PC-3 (cell line): ENCODE measurements at regions not wholly inside any gene's neighbourhood (a gene's known extent, or its start where the extent isn't known, plus 50 kb on each side); places are given as distances from the start of the nearest gene placed in this dataset.

Experiments used
- ATAC-seq: fragments of 200-7000 bp; cut with Tn5 transposase; 2 replicates; pipeline ENCODE4 v1.9.1; 2020; ENCODE audit warnings: mild to moderate bottlenecking, moderate library complexity
- BruUV-seq: library from RNA; stranded (reverse); fragments of 400-500 nt; replicated peaks from 2 replicates; lab custom pipeline; 2021; lab: Mats Ljungman, UMichigan
- CTCF ChIA-PET: fragments of 300-600 bp; sonication (Branson Sonifier 250); formaldehyde crosslinking; loops from one replicate; lab custom pipeline; 2022; ENCODE audit warnings: antibody characterized with exemption; lab: Charles Lee
- POLR2A ChIA-PET: fragments of 300-600 bp; sonication (Branson Sonifier 250); formaldehyde crosslinking; loops from one replicate; lab custom pipeline; 2022; ENCODE audit warnings: antibody characterized with exemption; ENCODE audit not compliant: unreplicated experiment; lab: Charles Lee
- DNase-seq: peaks from one replicate; pipeline ENCODE4 v3.0.0-alpha.2; 2015
- H2AFZ ChIP-seq: fragments of 300-600 bp; sonication (generic); 2 replicates; pipeline ENCODE4 v1.6.0; 2016; ENCODE audit warnings: antibody characterized with exemption, low read length
- H3F3A ChIP-seq: fragments of 300-600 bp; sonication (generic); one replicate; pipeline ENCODE4 v1.6.0; 2017; ENCODE audit warnings: antibody characterized with exemption, low read length, control low read depth, mild to moderate bottlenecking; ENCODE audit not compliant: unreplicated experiment
- H3K27ac ChIP-seq: fragments of 300-600 bp; sonication (generic); 2 replicates; pipeline ENCODE4 v1.5.1; 2016; ENCODE audit warnings: mild to moderate bottlenecking, low read length
- H3K27me3 ChIP-seq: fragments of 300-600 bp; sonication (generic); 2 replicates; pipeline ENCODE4 v1.6.1; 2016; ENCODE audit warnings: low read length, mixed read lengths
- H3K36me3 ChIP-seq: fragments of 300-600 bp; sonication (generic); 2 replicates; pipeline ENCODE4 v1.6.1; 2016; ENCODE audit warnings: low read depth, mixed run types, low read length, mixed read lengths
- H3K4me1 ChIP-seq: fragments of 300-600 bp; sonication (generic); 2 replicates; pipeline ENCODE4 v1.5.1; 2016; ENCODE audit warnings: low read length; ENCODE audit not compliant: insufficient read depth
- H3K4me2 ChIP-seq: fragments of 300-600 bp; sonication (generic); 2 replicates; pipeline ENCODE4 v1.6.0; 2016; ENCODE audit warnings: low read length
- H3K4me3 ChIP-seq: fragments of 300-600 bp; sonication (generic); 2 replicates; pipeline ENCODE4 v1.5.1; 2016; ENCODE audit warnings: mild to moderate bottlenecking, low read length, mixed read lengths
- H3K79me2 ChIP-seq: fragments of 300-600 bp; sonication (generic); 2 replicates; pipeline ENCODE4 v1.6.1; 2017; ENCODE audit warnings: low read length, mixed read lengths
- H3K9ac ChIP-seq: fragments of 300-600 bp; sonication (generic); 2 replicates; pipeline ENCODE4 v1.6.0; 2016; ENCODE audit warnings: mild to moderate bottlenecking, low read length
- H3K9me2 ChIP-seq: fragments of 300-600 bp; sonication (generic); replicated peaks from 2 replicates; pipeline ENCODE4 v1.6.1; 2016; ENCODE audit warnings: mixed run types, low read length, mixed read lengths
- H3K9me3 ChIP-seq: fragments of 300-600 bp; sonication (generic); 2 replicates; pipeline ENCODE4 v1.6.1; 2016; ENCODE audit warnings: low read length, mixed read lengths
- H4K20me1 ChIP-seq: fragments of 300-600 bp; sonication (generic); 2 replicates; pipeline ENCODE4 v1.6.1; 2016; ENCODE audit warnings: low read length, mixed read lengths
- EZH2 ChIP-seq: fragments of 300-600 bp; sonication (generic); IDR thresholded peaks from one replicate; pipeline ENCODE4 v1.6.1; 2017; ENCODE audit warnings: antibody characterized with exemption, mild to moderate bottlenecking, low read length; ENCODE audit not compliant: unreplicated experiment
- EZH2phosphoT487 ChIP-seq: fragments of 300-600 bp; sonication (generic); IDR thresholded peaks from 2 replicates; pipeline ENCODE4 v1.6.1; 2018; ENCODE audit warnings: mild to moderate bottlenecking, antibody characterized with exemption, low read length, borderline replicate concordance
- intact Hi-C: fragments of 100-400 bp; cut with micrococcal nuclease; formaldehyde crosslinking; loops from 2 replicates; pipeline ENCODE4 v1.9.0; 2023
- TF ChIP-seq, protein P1 (sequence below): fragments of 300-600 bp; sonication (generic); conservative IDR thresholded peaks from 2 replicates; pipeline ENCODE4 v1.5.1; 2017; ENCODE audit warnings: antibody characterized with exemption, low read depth, mild to moderate bottlenecking, low read length

DNA sequence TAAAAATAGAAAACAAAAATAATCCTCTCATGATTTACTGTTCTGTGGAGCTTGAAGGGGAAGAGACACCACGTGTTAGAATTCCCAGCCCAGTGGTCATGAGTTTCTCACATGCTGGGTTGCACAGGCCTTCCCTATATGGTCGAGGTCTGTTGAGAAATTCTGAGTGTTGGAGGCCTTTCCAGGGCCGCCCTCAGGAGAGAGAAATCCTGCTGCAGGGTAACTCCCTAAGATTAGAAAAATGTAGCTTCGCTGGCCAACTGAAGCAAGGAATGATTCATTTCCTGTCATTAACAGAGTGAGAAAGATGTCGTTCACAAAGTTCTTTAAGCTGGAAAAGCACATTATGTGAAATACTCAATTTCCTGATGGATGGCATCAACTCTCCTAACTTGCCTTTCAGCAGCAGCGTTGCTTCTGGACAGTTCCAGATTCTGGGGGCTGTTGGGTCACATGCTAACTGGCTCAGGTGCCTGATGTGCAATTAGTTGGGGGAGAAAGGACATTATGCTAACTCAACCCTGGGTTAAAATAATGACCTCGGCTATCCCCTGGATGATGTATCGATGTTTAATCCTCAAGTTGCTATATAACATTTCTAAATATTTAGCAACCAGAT lies 104.8 kb upstream of the CD180 start:
- peak; percentile 65 for ATAC-seq

DNA sequence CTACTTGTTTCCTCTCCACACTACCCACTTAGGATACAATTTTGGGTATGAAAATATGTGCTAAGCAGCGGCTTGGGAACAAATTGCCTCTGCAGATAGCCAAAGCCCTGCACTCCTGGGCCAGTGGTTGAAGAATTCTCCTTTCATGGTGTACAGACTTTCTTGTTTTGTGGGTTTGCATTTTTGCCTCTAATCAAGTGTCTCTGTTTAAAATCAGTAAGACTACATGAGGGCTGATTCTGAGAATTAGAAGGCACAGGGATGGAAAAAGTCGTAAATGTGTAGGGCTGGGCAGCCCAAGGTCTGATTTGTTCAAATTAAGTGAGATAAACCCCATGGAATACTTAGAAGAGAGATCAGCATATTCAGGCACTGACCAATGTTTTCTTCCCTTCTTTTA lies 103.7 kb upstream of the CD180 start:
- H3K27ac ChIP-seq = no peak overlapping the region
- H3K9me3 ChIP-seq = no peaks in the 10 kb centered on the region
- intact Hi-C loops = no loop called here
- no peaks in the 10 kb centered on the region for H4K20me1 ChIP-seq
- H3K4me3 ChIP-seq = no peak overlapping the region
- H3K36me3 ChIP-seq = no peaks in the 10 kb centered on the region
- H3K4me1 ChIP-seq = peaks cover 7% of the 10 kb centered on the region; the same call in 1 of the 2 replicates
- ATAC-seq = no peak
- no peaks in the 10 kb centered on the region for H3K9me2 ChIP-seq
- H2AFZ ChIP-seq = no peak overlapping the region
- H3K9ac ChIP-seq = no peak overlapping the region
- DNase-seq = no peak
- H3K4me2 ChIP-seq = no peak overlapping the region
- H3K27me3 ChIP-seq = no peaks in the 10 kb centered on the region
- no peaks in the 10 kb centered on the region for H3K79me2 ChIP-seq
- ChIA-PET CTCF (no interaction called here), POLR2A (no interaction called here)
- TF ChIP-seq, protein P1, sequence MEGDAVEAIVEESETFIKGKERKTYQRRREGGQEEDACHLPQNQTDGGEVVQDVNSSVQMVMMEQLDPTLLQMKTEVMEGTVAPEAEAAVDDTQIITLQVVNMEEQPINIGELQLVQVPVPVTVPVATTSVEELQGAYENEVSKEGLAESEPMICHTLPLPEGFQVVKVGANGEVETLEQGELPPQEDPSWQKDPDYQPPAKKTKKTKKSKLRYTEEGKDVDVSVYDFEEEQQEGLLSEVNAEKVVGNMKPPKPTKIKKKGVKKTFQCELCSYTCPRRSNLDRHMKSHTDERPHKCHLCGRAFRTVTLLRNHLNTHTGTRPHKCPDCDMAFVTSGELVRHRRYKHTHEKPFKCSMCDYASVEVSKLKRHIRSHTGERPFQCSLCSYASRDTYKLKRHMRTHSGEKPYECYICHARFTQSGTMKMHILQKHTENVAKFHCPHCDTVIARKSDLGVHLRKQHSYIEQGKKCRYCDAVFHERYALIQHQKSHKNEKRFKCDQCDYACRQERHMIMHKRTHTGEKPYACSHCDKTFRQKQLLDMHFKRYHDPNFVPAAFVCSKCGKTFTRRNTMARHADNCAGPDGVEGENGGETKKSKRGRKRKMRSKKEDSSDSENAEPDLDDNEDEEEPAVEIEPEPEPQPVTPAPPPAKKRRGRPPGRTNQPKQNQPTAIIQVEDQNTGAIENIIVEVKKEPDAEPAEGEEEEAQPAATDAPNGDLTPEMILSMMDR = no peak
- TF ChIP-seq EZH2phosphoT487 = no peak
- no peak for TF ChIP-seq EZH2
- no peaks in the 10 kb centered on the region for H3F3A ChIP-seq
- no TSS peak for BruUV-seq

More for the DNA sequence above, 104.8 kb upstream of the CD180 start:
- ChIA-PET CTCF (no interaction called here), POLR2A (no interaction called here)
- H3K27ac ChIP-seq = no peak overlapping the region
- no TSS peak for BruUV-seq
- H3K4me3 ChIP-seq = no peak overlapping the region
- H3K9me2 ChIP-seq = no peaks in the 10 kb centered on the region
- H3K36me3 ChIP-seq = no peaks in the 10 kb centered on the region
- intact Hi-C loops = no loop called here
- no peak overlapping the region for H3K4me2 ChIP-seq
- no peaks in the 10 kb centered on the region for H3K27me3 ChIP-seq
- TF ChIP-seq EZH2 (no peak), EZH2phosphoT487 (no peak)
- TF ChIP-seq, protein P1 = no peak
- DNase-seq = peak; percentile 40
- H3K9me3 ChIP-seq = no peaks in the 10 kb centered on the region
- no peaks in the 10 kb centered on the region for H3K79me2 ChIP-seq
- no peak overlapping the region for H3K9ac ChIP-seq
- no peaks in the 10 kb centered on the region for H4K20me1 ChIP-seq
- peaks cover 7% of the 10 kb centered on the region; the same call in 1 of the 2 replicates for H3K4me1 ChIP-seq
- H3F3A ChIP-seq = no peaks in the 10 kb centered on the region
- H2AFZ ChIP-seq = no peak overlapping the region

DNA sequence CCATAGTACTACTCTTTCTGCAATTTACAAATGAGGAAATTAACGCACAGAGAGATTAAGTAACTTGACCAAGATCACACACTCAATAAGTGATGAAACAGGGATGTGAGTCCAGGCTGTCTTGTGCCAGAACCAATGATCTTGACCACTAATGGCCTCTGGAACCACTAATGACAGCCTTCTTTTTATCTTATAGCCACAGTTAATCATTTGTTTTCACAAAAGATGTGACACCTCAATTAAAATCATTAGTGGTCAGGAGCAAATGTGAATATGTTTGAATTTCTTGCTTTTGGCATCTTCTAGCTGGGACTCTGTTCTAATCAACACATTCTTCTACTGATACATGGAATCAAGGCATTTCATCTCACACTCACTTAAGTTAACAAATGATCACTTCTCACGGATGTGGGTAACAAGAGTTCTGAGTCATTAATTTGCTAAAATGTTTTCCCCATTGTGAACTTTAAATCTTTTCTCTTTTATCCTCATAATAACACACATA lies 102.7 kb upstream of the CD180 start:
- TF ChIP-seq EZH2phosphoT487 (no peak), EZH2 (no peak)
- TF ChIP-seq, protein P1 = no peak
- Histone ChIP-seq H3K9me3 (no peaks in the 10 kb centered on the region), H3K79me2 (no peaks in the 10 kb centered on the region), H3K27me3 (no peaks in the 10 kb centered on the region), H3K36me3 (no peaks in the 10 kb centered on the region), H3K4me2 (no peak overlapping the region), H4K20me1 (no peaks in the 10 kb centered on the region), H3F3A (no peaks in the 10 kb centered on the region), H3K9ac (no peak overlapping the region), H2AFZ (no peak overlapping the region), H3K4me3 (no peak overlapping the region), H3K27ac (no peak overlapping the region), H3K9me2 (no peaks in the 10 kb centered on the region), H3K4me1 (peaks cover 7% of the 10 kb centered on the region; the same call in 1 of the 2 replicates)
- DNase-seq = no peak
- ChIA-PET POLR2A (no interaction called here), CTCF (no interaction called here)
- intact Hi-C loops = no loop called here
- ATAC-seq = no peak
- BruUV-seq = no TSS peak
